Subcutaneous abdominal adipose tissue (tissue), 5 donors: ENCODE measurements at regions not wholly inside any gene's neighbourhood (a gene's known extent, or its start where the extent isn't known, plus 50 kb on each side); places are given as distances from the start of the nearest gene placed in this dataset.

Experiments used
- H3K27ac ChIP-seq: one replicate; pipeline ENCODE4 v1.7.0; 2013; ENCODE audit warnings: low read depth, mild to moderate bottlenecking, inconsistent platforms, low read length, moderate library complexity
- H3K27me3 ChIP-seq, 5 donors: one replicate each; pipeline ENCODE4 v1.7.0; 2013; ENCODE audit warnings: low read length in 5 of 5, inconsistent platforms in 1 of 5; ENCODE audit not compliant: control insufficient read depth in 5 of 5, insufficient read depth in 4 of 5
- H3K36me3 ChIP-seq, 5 donors: one replicate each; pipeline ENCODE4 v1.7.0; 2013; ENCODE audit warnings: low read length in 5 of 5; ENCODE audit not compliant: control insufficient read depth in 5 of 5, insufficient read depth in 5 of 5
- H3K4me1 ChIP-seq, 5 donors: one replicate each; pipeline ENCODE4 v1.7.0; 2013; ENCODE audit warnings: low read length in 5 of 5, mild to moderate bottlenecking in 3 of 5, moderate library complexity in 1 of 5; ENCODE audit not compliant: control insufficient read depth in 5 of 5, insufficient read depth in 5 of 5
- H3K4me3 ChIP-seq, 5 donors: one replicate each; pipeline ENCODE4 v1.7.0; 2013; ENCODE audit warnings: low read length in 5 of 5, low read depth in 1 of 5
- H3K9ac ChIP-seq, 5 donors: one replicate each; pipeline ENCODE4 v1.7.0; 2013; ENCODE audit warnings: low read length in 5 of 5, mild to moderate bottlenecking in 4 of 5, moderate library complexity in 3 of 5
- H3K9me3 ChIP-seq, 5 donors: one replicate each; pipeline ENCODE4 v1.7.0; 2013; ENCODE audit warnings: low read length in 5 of 5; ENCODE audit not compliant: control insufficient read depth in 5 of 5
- donor health status: healthy.
- donor health status: healthy.
- donor health status: healthy.
- donor health status: healthy.
- donor health status: healthy.

DNA sequence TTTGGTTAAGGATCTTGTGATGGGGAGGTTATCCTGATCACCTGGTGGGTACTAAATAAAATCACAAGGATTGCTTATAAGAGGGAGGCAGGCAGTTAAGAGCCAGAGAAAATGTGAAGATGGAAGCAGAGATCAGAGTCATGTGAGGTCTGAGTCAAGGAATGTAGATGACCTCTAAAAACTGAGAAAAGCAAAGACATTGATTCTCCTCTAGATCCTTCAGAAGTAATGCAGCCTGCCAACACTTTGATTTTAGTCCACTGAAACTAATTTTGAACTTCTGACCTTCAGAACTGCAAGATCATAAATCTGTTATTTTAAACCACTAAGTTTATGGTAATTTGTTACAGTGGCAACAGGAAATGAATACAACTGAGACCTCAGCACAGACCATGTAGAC lies 499.0 kb downstream of the GADD45G start:
- Histone ChIP-seq H3K4me3 (no peak overlapping the region), H3K9ac (no peak overlapping the region), H3K27ac (no peak overlapping the region), H3K9me3 (no peaks in the 10 kb centered on the region), H3K4me1 (peaks cover 2 to 20% (median 16%) of the 10 kb centered on the region in 5 donors), H3K27me3 (no peaks in the 10 kb centered on the region), H3K36me3 (no peaks in the 10 kb centered on the region)

- Histone ChIP-seq H3K36me3 (no peaks in the 10 kb centered on the region), H3K9me3 (peaks cover 0 to 6% (median 0%) of the 10 kb centered on the region in 5 donors), H3K9ac (no peak overlapping the region), H3K27me3 (no peaks in the 10 kb centered on the region), H3K27ac (no peak overlapping the region), H3K4me1 (peaks cover 2 to 22% (median 16%) of the 10 kb centered on the region in 5 donors), H3K4me3 (no peak overlapping the region)
Observed at GRCh38 chr9:90105773-90106172, 501.0 kb downstream of the GADD45G start.

DNA sequence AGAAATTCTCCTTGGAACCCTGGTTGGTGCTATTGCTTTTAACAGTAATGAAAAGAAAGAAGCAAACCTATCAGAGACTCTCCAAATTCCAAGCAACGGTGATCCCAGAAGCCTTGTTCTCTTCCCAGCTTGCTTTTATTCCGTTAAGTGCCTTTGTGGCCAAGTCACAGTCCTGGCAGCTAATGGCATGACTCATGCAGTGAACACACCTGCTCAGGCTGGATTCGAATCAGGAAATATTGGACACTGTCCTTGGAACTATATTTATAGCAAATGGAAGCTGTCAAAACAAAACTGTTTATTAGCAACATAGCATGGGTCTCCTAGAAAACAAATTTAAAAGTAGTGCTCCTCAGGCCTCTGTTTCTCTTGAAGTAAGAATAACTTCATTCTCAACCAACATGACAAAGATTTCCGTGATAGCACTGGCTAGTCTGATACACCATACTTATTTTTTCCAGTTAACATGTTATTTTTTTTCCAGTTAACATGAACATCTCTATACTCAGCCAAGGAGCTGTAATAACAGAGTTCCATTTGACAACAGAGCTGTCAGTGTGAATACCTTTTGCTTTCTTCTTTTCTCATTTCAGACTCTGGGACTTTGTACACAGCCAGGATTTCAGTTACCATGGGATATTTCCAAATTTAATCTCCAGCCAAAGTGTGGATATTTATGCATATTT lies 502.4 kb downstream of the GADD45G start:
- Histone ChIP-seq H3K4me1 (peaks cover 2 to 22% (median 16%) of the 10 kb centered on the region in 5 donors), H3K9ac (no peak overlapping the region), H3K27ac (peak overlapping the region; percentile 43), H3K4me3 (no peak overlapping the region), H3K9me3 (peaks cover 0 to 6% (median 0%) of the 10 kb centered on the region in 5 donors), H3K27me3 (no peaks in the 10 kb centered on the region), H3K36me3 (no peaks in the 10 kb centered on the region)

- Histone ChIP-seq H3K27me3 (no peaks in the 10 kb centered on the region), H3K9ac (no peak overlapping the region), H3K4me1 (peaks cover 2 to 22% (median 16%) of the 10 kb centered on the region in 5 donors), H3K9me3 (peaks cover 0 to 6% (median 0%) of the 10 kb centered on the region in 5 donors), H3K27ac (peak overlapping the region; percentile 43), H3K4me3 (no peak overlapping the region), H3K36me3 (no peaks in the 10 kb centered on the region)
Observed at GRCh38 chr9:90107726-90108655, 503.2 kb downstream of the GADD45G start.

DNA sequence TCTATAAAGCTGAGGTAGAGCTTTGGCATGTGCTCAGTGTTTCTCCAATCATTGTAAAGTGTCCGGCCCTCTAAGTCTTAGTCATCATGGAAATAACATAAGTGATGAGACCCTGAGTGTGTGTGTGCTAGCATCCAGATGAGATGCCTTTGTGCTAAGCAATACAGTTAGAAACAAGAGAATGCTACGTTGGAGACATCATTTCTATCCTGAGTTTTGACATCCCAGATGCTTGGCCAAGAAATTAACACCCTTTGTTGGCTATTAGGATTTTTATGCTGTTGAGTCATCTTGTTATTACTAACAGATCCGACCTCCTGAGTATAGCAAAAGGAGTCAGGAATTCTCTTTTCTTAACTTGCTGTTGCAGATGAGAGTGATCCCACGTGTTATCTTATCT lies 508.0 kb downstream of the GADD45G start:
- H3K36me3 ChIP-seq = no peaks in the 10 kb centered on the region

DNA sequence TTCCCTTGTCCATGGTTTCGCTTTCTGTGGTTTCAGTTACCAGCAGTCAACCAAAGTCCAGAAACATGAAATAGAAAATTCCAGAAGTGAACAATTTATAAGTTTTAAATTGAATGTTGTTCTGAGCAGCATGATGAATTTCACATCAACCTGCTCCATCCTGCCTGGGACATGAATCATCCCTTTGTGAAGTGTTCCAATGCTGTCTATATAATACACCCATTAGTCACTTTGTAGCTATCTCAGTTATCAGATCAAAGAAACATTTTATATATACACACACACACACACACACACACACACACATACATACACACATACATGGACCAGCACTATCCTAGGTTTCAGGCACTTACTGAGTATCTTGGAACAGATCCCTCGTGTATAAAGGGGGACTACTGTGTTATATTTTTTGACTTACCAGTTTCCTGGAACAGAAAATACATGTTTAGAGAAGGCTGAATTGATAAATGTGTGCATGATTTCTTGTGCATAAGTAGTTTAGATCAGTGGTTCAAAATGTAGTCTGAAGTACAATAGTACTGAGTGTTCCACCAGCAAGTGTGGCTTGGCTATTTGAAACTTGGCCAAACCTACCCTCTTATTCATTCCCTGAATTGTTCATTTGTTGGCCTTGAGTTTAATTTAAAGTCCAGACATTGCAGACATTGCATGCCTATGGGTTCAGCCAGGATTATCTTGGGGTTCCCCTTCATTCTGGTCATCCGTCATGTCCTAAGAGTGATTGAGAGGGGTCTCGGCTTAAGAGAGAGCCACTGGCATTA lies 510.0 kb downstream of the GADD45G start:
- Histone ChIP-seq H3K9ac (no peak overlapping the region), H3K4me3 (no peak overlapping the region), H3K9me3 (no peaks in the 10 kb centered on the region), H3K36me3 (no peaks in the 10 kb centered on the region), H3K4me1 (no peaks in the 10 kb centered on the region), H3K27ac (no peak overlapping the region), H3K27me3 (peaks cover 0 to 3% (median 0%) of the 10 kb centered on the region in 5 donors)

More for the DNA sequence above, 508.0 kb downstream of the GADD45G start:
- H3K27me3 ChIP-seq = peaks cover 0 to 3% (median 0%) of the 10 kb centered on the region in 5 donors
- peaks cover 2 to 12% (median 8%) of the 10 kb centered on the region in 5 donors for H3K4me1 ChIP-seq
- no peak overlapping the region for H3K27ac ChIP-seq
- no peak overlapping the region for H3K4me3 ChIP-seq
- peaks cover 0 to 6% (median 0%) of the 10 kb centered on the region in 5 donors for H3K9me3 ChIP-seq
- H3K9ac ChIP-seq = no peak overlapping the region

GRCh38 chr9:90121762-90122161 lies 517.0 kb downstream of the GADD45G start:
- Histone ChIP-seq H3K27ac (no peak overlapping the region), H3K9ac (no peak overlapping the region), H3K4me1 (no peaks in the 10 kb centered on the region), H3K4me3 (no peak overlapping the region), H3K36me3 (no peaks in the 10 kb centered on the region), H3K9me3 (peaks cover 0 to 3% (median 0%) of the 10 kb centered on the region in 5 donors), H3K27me3 (peaks cover 0 to 3% (median 0%) of the 10 kb centered on the region in 5 donors)

DNA sequence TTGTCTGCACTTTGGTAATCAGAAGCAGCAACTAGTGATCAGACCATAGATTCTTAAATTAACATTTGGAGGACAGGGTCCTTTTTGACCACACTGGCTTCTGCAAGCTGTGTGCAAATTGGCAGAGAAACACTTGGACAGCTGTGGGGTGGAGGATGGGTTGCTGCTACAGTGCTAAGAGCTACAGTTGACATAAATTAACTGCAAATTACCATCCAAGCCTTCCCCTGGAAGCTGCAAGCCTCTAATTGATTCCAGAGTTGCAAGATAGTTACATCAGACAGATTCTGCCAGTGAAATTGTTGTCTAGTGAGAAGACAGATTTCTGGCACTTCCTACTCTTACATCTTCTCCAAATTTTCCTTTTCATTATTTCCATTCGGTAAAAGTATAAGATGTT lies 517.7 kb downstream of the DIRAS2 start:
- Histone ChIP-seq H3K36me3 (no peaks in the 10 kb centered on the region), H3K4me1 (no peaks in the 10 kb centered on the region), H3K27ac (no peak overlapping the region), H3K9me3 (peaks cover 0 to 3% (median 0%) of the 10 kb centered on the region in 5 donors), H3K4me3 (no peak overlapping the region), H3K9ac (no peak overlapping the region), H3K27me3 (peaks cover 0 to 3% (median 0%) of the 10 kb centered on the region in 5 donors)

- Histone ChIP-seq H3K9me3 (peaks cover 0 to 3% (median 0%) of the 10 kb centered on the region in 5 donors), H3K27ac (no peak overlapping the region), H3K27me3 (peaks cover 0 to 7% (median 5%) of the 10 kb centered on the region in 5 donors), H3K4me3 (no peak overlapping the region), H3K9ac (no peak overlapping the region), H3K36me3 (no peaks in the 10 kb centered on the region), H3K4me1 (no peaks in the 10 kb centered on the region)
Observed at GRCh38 chr9:90127923-90128322, 514.7 kb downstream of the DIRAS2 start.
